ENCODE measurements at regions not wholly inside any gene's neighbourhood (a gene's known extent, or its start where the extent isn't known, plus 50 kb on each side); places are given as distances from the start of the nearest gene placed in this dataset.

- Mint-ChIP-seq H3K9me3 (peaks cover 2% of the 10 kb centered on the region), H3K4me1 (ENCODE audit: low read depth in 2 of 2) (no peaks in the 10 kb centered on the region), H3K27me3 (peaks cover 0 to 14% of the 10 kb centered on the region in 2 donors), H3K27ac (no peak overlapping the region), H3K4me3 (no peak overlapping the region), H3K36me3 (no peaks in the 10 kb centered on the region)
- no peak for DNase-seq (ENCODE audit: low spot score)
- ATAC-seq = no peak
Observed at GRCh38 chr2:223532712-223533111, 69.4 kb downstream of the SCG2 start.

- peaks cover 3 to 14% of the 10 kb centered on the region in 2 donors for H3K27me3 Mint-ChIP-seq
- ATAC-seq (no peak), DNase-seq (ENCODE audit: low spot score) (no peak)
- no peaks in the 10 kb centered on the region for H3K36me3 Mint-ChIP-seq
- H3K4me1 Mint-ChIP-seq (ENCODE audit: low read depth in 2 of 2) = no peaks in the 10 kb centered on the region
- H3K9me3 Mint-ChIP-seq = peaks cover 2% of the 10 kb centered on the region
- H3K4me3 Mint-ChIP-seq = no peak overlapping the region
- H3K27ac Mint-ChIP-seq = no peak overlapping the region
Observed at GRCh38 chr2:223536546-223536945, 65.6 kb downstream of the SCG2 start.

- no peak for ATAC-seq
- peaks cover 3 to 14% of the 10 kb centered on the region in 2 donors for H3K27me3 Mint-ChIP-seq
Observed at GRCh38 chr2:223537115-223537514, 65.0 kb downstream of the SCG2 start.

DNA sequence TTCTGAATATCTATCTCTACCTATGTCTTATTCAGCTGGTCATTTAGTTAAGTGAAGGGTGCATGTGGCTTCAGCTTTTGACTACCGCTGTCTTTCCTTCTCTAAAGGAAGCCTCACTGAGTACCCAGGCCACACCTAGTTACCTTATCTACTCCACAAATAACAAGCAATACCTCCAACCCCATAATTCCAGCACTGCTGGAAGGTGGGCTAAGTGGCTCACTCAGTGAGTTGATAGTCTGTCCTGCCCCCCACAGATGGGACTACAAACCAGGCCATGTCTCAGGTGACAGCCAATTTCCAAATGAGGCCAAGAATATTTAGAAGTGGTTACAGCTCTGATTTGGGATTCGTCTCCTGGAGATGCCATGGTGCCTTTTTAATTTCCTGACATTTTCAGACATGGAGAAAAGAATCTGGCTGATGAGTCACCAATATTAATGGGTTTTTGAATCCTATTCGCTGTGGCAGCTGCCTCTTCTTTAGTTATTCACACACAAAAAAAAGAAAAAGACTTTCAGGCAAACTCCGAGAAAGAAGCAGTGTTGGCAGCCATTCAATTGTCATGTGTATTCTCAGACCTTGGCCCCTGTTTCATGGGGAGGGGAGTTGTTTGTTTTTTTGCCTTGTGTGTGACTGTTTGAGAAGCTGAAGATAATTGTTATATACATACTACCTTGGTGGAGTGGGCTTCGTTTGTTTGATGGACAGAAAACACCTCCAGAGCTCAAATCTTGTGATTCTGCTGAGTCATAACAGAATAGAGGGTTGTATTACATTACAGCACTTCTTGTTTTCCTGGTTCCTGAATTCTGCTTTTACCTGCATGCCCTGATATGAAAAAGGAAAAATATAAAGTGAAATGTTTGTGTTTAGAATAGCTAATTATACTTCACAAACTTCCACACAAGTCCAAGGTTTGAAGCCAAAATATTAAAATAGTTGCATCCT is 64.2 kb downstream of the SCG2 start:
- Mint-ChIP-seq H3K27ac (no peak overlapping the region), H3K4me1 (ENCODE audit: low read depth in 2 of 2) (no peaks in the 10 kb centered on the region), H3K36me3 (no peaks in the 10 kb centered on the region), H3K4me3 (no peak overlapping the region), H3K9me3 (peaks cover 2% of the 10 kb centered on the region), H3K27me3 (peaks cover 3 to 14% of the 10 kb centered on the region in 2 donors)
- ATAC-seq = no peak
- DNase-seq (ENCODE audit: low spot score) = no peak

More at GRCh38 chr2:223537115-223537514, 65.0 kb downstream of the SCG2 start:
- peaks cover 2% of the 10 kb centered on the region for H3K9me3 Mint-ChIP-seq
- no peak overlapping the region for H3K4me3 Mint-ChIP-seq
- H3K27ac Mint-ChIP-seq = no peak overlapping the region
- H3K36me3 Mint-ChIP-seq = no peaks in the 10 kb centered on the region
- no peak for DNase-seq (ENCODE audit: low spot score)
- H3K4me1 Mint-ChIP-seq (ENCODE audit: low read depth in 2 of 2) = no peaks in the 10 kb centered on the region

- Mint-ChIP-seq H3K27me3 (peaks cover 3 to 14% of the 10 kb centered on the region in 2 donors), H3K4me3 (no peak overlapping the region), H3K4me1 (ENCODE audit: low read depth in 2 of 2) (no peaks in the 10 kb centered on the region), H3K36me3 (no peaks in the 10 kb centered on the region), H3K27ac (no peak overlapping the region), H3K9me3 (peaks cover 2% of the 10 kb centered on the region)
- ATAC-seq (no peak), DNase-seq (ENCODE audit: low spot score) (no peak)
Observed at GRCh38 chr2:223538920-223539440, 63.2 kb downstream of the SCG2 start.

DNA sequence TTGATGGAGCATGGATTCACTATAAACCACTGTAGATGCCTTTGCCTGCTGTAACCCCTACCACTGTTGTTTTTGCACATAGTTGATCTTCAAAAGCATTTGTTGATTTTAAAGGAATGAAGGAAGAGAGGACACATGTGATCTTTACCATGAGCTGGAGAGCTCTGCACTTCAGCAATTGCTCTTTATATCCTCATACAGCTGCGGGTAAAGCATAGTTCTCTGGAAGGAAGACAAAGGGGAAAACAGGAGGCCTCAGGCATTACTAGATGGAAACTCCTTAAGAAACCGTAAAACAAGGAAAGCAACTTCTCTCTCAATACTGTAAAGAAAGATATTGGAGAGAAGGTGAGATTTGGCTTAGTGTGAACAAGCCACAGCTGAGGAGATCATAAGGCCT is 60.6 kb downstream of the SCG2 start:
- H3K27me3 Mint-ChIP-seq = peaks cover 3 to 9% of the 10 kb centered on the region in 2 donors
- no peaks in the 10 kb centered on the region for H3K36me3 Mint-ChIP-seq
- no peak overlapping the region for H3K4me3 Mint-ChIP-seq
- ATAC-seq = no peak
- no peak overlapping the region for H3K27ac Mint-ChIP-seq
- H3K4me1 Mint-ChIP-seq (ENCODE audit: low read depth in 2 of 2) = no peaks in the 10 kb centered on the region
- H3K9me3 Mint-ChIP-seq = peaks cover under 1% of the 10 kb centered on the region
- DNase-seq (ENCODE audit: low spot score) = no peak

DNA sequence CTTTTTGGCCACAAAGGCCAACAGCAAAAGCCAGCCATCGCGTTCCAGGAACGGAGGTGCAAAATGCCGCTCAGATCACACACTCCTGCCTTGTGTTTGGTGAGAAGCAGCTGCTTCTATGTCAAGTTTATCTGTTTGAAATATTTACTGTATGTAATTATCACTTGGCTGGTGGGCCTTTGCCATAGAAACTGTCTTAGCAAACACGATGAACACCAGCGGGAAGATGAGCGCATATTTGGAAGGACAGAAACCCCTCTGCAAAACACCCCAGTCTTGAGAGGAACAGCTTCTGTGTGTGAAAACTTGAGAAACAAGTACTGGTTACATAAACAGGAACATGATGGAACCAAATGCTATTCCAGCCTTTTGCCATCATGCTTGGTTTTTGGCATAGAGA is 59.7 kb downstream of the SCG2 start:
- no peak for ATAC-seq
- Mint-ChIP-seq H3K4me1 (ENCODE audit: low read depth in 2 of 2) (no peaks in the 10 kb centered on the region), H3K27ac (no peak overlapping the region), H3K4me3 (no peak overlapping the region), H3K36me3 (no peaks in the 10 kb centered on the region), H3K9me3 (no peaks in the 10 kb centered on the region), H3K27me3 (peaks cover 0 to 3% of the 10 kb centered on the region in 2 donors)
- no peak for DNase-seq (ENCODE audit: low spot score)

DNA sequence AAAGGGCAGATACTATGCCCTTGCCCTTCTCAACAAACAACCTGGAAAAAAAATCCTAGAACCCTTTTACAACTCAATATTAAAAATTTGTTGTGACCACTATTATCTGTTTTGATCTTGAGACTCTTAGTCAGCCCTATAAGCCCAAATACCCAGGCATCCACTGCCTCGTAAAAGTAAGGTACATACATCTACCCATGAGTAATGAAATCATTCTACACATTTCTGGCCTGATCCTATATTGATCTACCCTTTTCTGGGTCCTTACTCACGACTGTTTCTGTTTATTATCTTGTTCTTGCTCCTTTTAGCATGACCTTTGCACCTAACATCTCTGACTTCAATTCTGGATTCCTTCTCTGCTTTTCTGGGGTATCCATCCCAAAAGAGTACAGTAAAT is 56.8 kb downstream of the SCG2 start:
- H3K27ac Mint-ChIP-seq = no peak overlapping the region
- H3K9me3 Mint-ChIP-seq = no peaks in the 10 kb centered on the region
- ATAC-seq (no peak), DNase-seq (ENCODE audit: low spot score) (no peak)
- no peak overlapping the region for H3K4me3 Mint-ChIP-seq
- H3K27me3 Mint-ChIP-seq = peaks cover 0 to 3% of the 10 kb centered on the region in 2 donors
- H3K36me3 Mint-ChIP-seq = no peaks in the 10 kb centered on the region
- H3K4me1 Mint-ChIP-seq (ENCODE audit: low read depth in 2 of 2) = no peaks in the 10 kb centered on the region

DNA sequence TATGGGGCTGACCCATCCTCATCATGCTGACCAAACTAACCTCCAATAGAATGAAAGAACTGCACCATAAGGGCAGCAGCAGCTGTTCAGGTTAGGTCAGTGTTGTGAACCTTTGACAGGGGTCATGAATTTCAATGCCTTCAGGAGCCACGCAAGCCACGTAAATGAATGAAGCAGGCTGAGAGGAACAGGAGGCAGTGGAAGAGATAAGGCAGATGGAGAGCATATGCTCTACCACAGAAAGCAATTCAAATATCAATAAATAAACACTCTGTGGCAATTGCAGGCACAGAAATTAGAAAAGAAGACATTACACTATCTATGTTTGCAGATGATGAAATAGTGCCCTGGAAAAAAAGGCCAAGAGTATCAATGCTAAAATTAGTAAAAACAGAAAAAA is 56.3 kb downstream of the SCG2 start:
- no peaks in the 10 kb centered on the region for H3K36me3 Mint-ChIP-seq
- H3K4me1 Mint-ChIP-seq (ENCODE audit: low read depth in 2 of 2) = no peaks in the 10 kb centered on the region
- no peak overlapping the region for H3K4me3 Mint-ChIP-seq
- DNase-seq (ENCODE audit: low spot score) (no peak), ATAC-seq (no peak)
- no peak overlapping the region for H3K27ac Mint-ChIP-seq
- H3K9me3 Mint-ChIP-seq = no peaks in the 10 kb centered on the region
- H3K27me3 Mint-ChIP-seq = peaks cover 0 to 3% of the 10 kb centered on the region in 2 donors

Data from natural killer cell treated with Interleukin-12 subunit alpha and Interleukin-12 subunit beta and Interleukin-15 and Interleukin-18, amount 100 ng/mL, for 72 hours (primary cell).